Type B pancreatic cell (in vitro differentiated cells): ENCODE measurements at regions not wholly inside any gene's neighbourhood (a gene's known extent, or its start where the extent isn't known, plus 50 kb on each side); places are given as distances from the start of the nearest gene placed in this dataset.
A peak's percentile ranks its signal among the peaks of the same experiment; 100 is the strongest.

Source experiments
- DNase-seq: peaks from one replicate; pipeline ENCODE4 v3.0.0; 2021; ENCODE audit warnings: mixed read lengths; ENCODE audit not compliant: unreplicated experiment; ENCODE audit errors: extremely low spot score
- H3K27ac Mint-ChIP-seq: 2 replicates; pipeline ENCODE4 v1.8.0; 2021; ENCODE audit warnings: mild to moderate bottlenecking, mixed read lengths
- H3K27me3 Mint-ChIP-seq: 2 replicates; pipeline ENCODE4 v1.8.0; 2021; ENCODE audit warnings: mixed read lengths
- H3K36me3 Mint-ChIP-seq: 2 replicates; pipeline ENCODE4 v1.8.0; 2021; ENCODE audit warnings: mixed read lengths
- H3K4me1 Mint-ChIP-seq: one replicate; pipeline ENCODE4 v1.8.0; 2021; ENCODE audit warnings: mixed read lengths; ENCODE audit not compliant: unreplicated experiment
- H3K4me3 Mint-ChIP-seq: 2 replicates; pipeline ENCODE4 v1.8.0; 2021; ENCODE audit warnings: mild to moderate bottlenecking, mixed read lengths
- H3K9me3 Mint-ChIP-seq: 2 replicates; pipeline ENCODE4 v1.8.0; 2021; ENCODE audit warnings: mixed read lengths
- CTCF ChIP-seq: fragments of 200-600 bp; sonication (generic); conservative IDR thresholded peaks from 2 replicates; pipeline ENCODE4 v1.5.0; 2021; ENCODE audit warnings: antibody characterized with exemption, mild to moderate bottlenecking

- Mint-ChIP-seq H3K27ac (no peak overlapping the region), H3K4me3 (no peak overlapping the region), H3K9me3 (no peaks in the 10 kb centered on the region), H3K36me3 (no peaks in the 10 kb centered on the region), H3K4me1 (no peaks in the 10 kb centered on the region), H3K27me3 (peaks cover 20% of the 10 kb centered on the region)
- TF ChIP-seq CTCF = peak; percentile 54
- no peak for DNase-seq
Measured at GRCh38 chr17:74085434-74085833, 118.0 kb upstream of the RPL38 start.

- Mint-ChIP-seq H3K9me3 (no peaks in the 10 kb centered on the region), H3K4me3 (no peak overlapping the region), H3K36me3 (no peaks in the 10 kb centered on the region), H3K27ac (no peak overlapping the region), H3K27me3 (peaks cover 11% of the 10 kb centered on the region), H3K4me1 (no peaks in the 10 kb centered on the region)
- no peak for DNase-seq
- TF ChIP-seq CTCF = no peak
Measured at GRCh38 chr17:74087002-74087585, 116.4 kb upstream of the RPL38 start.

DNA sequence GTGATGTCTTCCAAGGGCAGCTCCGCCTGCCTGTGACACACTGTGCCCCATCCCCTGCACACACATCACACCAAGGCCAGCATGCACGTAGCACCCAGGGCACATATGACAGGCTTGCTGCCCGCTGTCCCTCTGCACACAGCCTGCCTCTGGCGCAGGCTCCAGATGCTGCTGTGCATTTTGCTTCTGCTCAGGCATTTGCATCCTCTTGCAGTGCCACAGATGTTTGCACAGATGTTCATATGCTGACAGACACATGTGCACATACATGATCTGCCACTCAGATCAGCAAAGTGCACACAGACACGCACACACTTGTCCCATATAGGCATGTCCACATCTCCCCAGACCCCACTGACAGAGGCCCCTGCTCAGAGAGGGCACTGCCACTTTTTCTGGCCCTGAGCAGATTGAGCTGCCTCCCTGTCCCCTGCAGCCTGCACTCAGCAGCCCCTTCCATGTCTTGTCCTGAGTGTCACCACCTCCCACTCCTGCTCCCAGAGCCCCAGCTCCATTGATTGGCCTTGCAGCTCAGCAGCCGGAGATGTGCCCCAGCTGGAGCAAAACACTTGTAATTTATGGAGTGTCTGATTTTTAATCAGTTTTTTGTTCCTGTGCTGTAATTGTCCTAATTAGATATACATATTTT is 115.1 kb upstream of the RPL38 start:
- Mint-ChIP-seq H3K36me3 (no peaks in the 10 kb centered on the region), H3K27ac (no peak overlapping the region), H3K27me3 (peaks cover 8% of the 10 kb centered on the region), H3K4me3 (no peak overlapping the region), H3K4me1 (no peaks in the 10 kb centered on the region), H3K9me3 (no peaks in the 10 kb centered on the region)
- TF ChIP-seq CTCF = no peak
- no peak for DNase-seq

GRCh38 chr17:74088934-74089329 is 114.5 kb upstream of the RPL38 start:
- no peak for TF ChIP-seq CTCF
- no peak for DNase-seq

GRCh38 chr17:74089380-74089779 is 114.1 kb upstream of the RPL38 start:
- TF ChIP-seq CTCF = no peak
- H3K4me3 Mint-ChIP-seq = no peak overlapping the region
- DNase-seq = no peak
- H3K4me1 Mint-ChIP-seq = no peaks in the 10 kb centered on the region
- no peak overlapping the region for H3K27ac Mint-ChIP-seq
- H3K27me3 Mint-ChIP-seq = peaks cover 8% of the 10 kb centered on the region
- H3K36me3 Mint-ChIP-seq = no peaks in the 10 kb centered on the region
- H3K9me3 Mint-ChIP-seq = no peaks in the 10 kb centered on the region

More at GRCh38 chr17:74088934-74089329, 114.5 kb upstream of the RPL38 start:
- Mint-ChIP-seq H3K4me3 (no peak overlapping the region), H3K27ac (no peak overlapping the region), H3K36me3 (no peaks in the 10 kb centered on the region), H3K4me1 (no peaks in the 10 kb centered on the region), H3K9me3 (no peaks in the 10 kb centered on the region), H3K27me3 (peaks cover 8% of the 10 kb centered on the region)
